NCI-H146 (cell line): ENCODE measurements at regions not wholly inside any gene's neighbourhood (a gene's known extent, or its start where the extent isn't known, plus 50 kb on each side); places are given as distances from the start of the nearest gene placed in this dataset.
"Not testable (repeated sequence)": the region's sequence is repeated elsewhere in the genome, so short reads cannot be mapped to it uniquely, and the experiment has no call there.

ENCODE experiments used
- DNase-seq: peaks from one replicate; lab custom pipeline; 2025; lab: John Stamatoyannopoulos, UW

DNA sequence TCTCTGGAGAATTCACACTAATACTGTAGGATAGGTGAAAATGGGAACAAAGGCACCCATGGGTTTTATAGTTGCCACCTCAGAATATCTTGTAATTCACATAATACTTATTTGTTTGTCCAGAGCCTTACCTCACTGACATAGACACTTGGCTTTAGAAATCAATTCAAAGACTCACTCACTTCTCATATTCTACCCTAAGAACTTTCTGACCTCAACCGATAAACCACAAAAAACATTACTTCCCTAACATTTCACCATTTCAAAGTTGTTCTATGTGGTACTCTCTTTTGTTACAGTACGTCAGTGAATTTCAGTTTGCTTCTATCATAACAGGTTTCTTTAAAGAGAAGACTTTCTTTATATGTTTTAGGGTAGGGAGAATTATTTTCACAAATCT, 359.3 kb downstream of the IGSF11 start:
- no peak for DNase-seq

DNA sequence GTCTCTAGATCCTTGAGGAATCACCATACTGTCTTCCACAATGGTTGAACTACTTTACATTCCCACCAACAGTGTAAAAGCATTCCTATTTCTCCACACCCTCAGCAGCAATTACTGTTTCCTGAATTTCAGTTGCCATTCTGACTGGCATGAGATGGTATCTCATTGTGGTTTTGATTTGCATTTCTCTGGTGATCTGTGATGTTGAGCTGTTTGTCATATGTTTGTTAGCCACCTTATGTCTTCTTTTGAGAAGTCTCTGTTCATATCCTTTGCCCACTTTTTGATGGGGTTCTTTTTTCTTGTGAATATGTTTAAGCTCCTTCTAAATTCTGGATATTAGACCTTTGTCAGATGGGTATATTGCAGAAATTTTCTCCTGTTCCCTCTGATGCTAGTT, 356.0 kb downstream of the IGSF11 start:
- not testable (repeated sequence) for DNase-seq

DNA sequence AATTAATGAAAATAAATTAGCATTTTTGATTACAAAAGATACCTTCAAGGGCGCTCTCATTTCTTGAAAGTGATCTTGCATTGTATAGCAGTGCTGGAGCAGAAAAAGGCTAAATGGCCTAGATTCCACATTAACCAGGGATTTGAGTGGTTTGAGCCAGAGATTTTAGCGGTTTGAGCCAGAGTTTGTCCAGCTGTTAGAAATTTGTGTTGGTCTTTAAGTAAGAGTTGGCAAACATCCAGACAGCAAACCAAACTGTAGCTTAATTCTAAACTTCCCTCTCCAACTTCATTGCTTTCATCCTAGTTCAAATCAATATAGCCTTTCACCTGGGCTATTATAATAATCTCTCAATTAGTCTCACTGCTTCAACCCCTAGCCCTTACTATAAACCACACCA, 351.7 kb downstream of the IGSF11 start:
- DNase-seq, result no peak

DNA sequence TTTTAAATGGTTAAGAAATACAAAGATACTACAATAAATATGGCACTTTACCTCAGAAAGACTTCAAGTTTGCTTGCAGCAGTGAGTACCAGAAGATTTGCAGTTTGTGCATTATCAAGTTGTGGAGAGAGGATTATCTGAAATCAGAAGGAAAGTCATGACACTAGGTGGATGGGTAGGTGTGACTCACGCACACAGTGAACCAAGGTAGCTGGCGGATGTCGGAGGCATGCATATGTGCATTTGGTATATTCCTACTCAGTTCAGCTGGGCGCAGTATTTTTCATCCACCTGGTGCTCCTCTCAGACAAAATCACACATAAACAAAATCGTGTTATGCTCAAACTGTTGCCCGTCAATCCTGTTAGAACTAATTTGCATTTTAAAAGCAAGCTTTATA, 351.0 kb downstream of the IGSF11 start:
- DNase-seq, result no peak

- no peak for DNase-seq
These were observed 346.2 kb downstream of the IGSF11 start for GRCh38 chr3:118688396-118688884.

DNA sequence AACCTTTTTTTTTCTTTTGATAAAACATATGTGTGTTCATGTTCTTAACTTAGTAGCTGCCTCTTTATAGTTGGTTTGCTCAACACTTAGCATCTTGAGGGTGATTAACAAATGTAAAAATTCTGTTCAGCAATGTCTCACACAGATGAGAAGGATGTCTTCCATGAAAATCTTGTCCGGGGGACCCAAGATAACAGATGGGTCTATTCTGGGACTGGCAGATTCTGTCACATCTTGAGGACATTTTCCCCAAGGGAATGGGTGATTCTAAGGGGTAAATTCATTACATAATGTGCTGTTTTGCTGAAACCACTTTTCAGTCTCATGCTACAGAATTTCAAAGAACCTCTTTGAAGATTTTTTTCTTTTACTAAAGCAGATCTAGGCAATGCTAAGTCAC, 342.2 kb downstream of the IGSF11 start:
- DNase-seq, result no peak

- DNase-seq, result no peak
These were observed 329.0 kb downstream of the IGSF11 start for GRCh38 chr3:118705487-118706219.

GRCh38 chr3:118707991-118708390, 326.7 kb downstream of the IGSF11 start:
- no peak for DNase-seq

- DNase-seq, result no peak
These were observed 324.1 kb downstream of the IGSF11 start for GRCh38 chr3:118710532-118710931.

GRCh38 chr3:118713502-118714207, 321.0 kb downstream of the IGSF11 start:
- no peak for DNase-seq

DNA sequence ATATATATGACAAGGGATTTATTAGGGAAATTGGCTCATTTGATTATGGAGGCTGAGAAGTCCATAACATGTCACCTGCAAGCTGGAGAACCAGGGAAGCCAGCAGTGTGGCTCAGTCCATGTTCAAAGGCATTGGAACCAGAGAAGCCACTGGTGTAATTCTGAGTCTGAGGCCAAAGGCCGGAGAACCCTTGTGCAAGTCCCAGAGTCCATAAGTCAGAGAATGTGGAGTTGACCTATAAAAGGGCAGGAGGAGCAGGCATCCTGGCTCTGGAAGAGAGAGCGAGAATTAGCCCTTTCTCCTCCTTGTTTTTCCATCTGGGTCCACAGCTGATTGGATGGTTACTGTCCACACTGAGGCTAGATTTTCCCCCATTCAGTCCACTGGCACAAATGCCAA, 319.8 kb downstream of the IGSF11 start:
- no peak for DNase-seq

GRCh38 chr3:118729546-118729945, 305.1 kb downstream of the IGSF11 start:
- no peak for DNase-seq

DNA sequence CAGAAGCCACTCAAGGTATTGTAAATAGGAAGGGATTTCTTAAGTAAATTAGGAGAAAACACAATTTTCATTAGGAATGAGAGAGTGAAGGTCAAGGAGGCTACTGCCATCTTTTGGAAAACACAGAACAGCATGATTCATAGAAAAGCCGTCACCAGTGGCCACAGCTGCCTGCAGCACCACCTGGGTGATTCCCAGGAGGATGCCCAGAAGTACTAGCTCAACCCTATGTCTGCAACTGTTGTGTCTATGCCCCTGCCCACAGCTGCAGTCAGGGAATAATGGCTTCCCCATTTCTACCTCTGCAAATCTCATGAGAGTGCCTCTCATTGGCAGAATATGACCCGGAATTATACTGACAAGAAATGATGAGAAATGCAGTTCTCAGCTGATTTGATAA, 300.0 kb downstream of the IGSF11 start:
- DNase-seq, result no peak

DNA sequence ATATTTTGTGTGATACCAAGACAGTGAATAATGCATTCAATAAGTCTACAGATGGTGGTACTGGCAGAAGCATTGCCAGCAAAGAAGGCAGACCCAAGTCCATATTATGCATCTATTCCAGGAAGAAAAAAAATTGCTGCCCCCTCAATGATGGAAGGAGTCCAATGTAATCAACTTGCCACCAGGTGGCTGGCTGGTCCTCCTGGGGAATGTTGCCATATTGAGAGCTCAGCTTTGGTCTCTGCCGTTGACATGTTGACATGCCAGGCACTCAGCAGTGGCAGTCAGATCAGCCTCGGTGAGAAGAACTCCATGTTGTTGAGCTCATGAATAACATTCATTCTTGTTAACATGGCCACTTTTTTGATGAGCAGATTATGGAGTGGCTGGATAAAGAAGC, 298.5 kb downstream of the IGSF11 start:
- DNase-seq, result no peak

- DNase-seq, result no peak
These were observed 293.8 kb downstream of the IGSF11 start for GRCh38 chr3:118740722-118741290.

- DNase-seq, result no peak
These were observed 291.9 kb downstream of the IGSF11 start for GRCh38 chr3:118742760-118743159.

DNA sequence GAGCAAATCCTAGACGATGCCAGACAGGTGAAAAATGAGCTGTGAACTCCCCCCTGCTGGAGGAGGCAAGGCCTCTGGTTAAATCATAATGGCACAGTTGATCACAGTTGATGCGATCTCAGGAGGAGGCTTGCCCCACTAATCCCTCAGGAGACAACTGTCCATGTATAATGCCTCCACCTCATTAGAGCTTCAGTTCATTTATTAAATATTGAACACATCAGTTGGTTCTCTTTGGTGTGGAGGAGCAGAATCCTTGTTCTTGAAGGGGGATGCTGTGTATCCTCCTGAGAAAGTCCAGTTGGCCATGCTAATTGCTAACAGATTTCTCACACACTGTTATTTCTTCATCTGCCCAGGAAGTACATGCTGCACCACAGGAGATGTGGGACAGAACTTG, 290.5 kb downstream of the IGSF11 start:
- no peak for DNase-seq

DNA sequence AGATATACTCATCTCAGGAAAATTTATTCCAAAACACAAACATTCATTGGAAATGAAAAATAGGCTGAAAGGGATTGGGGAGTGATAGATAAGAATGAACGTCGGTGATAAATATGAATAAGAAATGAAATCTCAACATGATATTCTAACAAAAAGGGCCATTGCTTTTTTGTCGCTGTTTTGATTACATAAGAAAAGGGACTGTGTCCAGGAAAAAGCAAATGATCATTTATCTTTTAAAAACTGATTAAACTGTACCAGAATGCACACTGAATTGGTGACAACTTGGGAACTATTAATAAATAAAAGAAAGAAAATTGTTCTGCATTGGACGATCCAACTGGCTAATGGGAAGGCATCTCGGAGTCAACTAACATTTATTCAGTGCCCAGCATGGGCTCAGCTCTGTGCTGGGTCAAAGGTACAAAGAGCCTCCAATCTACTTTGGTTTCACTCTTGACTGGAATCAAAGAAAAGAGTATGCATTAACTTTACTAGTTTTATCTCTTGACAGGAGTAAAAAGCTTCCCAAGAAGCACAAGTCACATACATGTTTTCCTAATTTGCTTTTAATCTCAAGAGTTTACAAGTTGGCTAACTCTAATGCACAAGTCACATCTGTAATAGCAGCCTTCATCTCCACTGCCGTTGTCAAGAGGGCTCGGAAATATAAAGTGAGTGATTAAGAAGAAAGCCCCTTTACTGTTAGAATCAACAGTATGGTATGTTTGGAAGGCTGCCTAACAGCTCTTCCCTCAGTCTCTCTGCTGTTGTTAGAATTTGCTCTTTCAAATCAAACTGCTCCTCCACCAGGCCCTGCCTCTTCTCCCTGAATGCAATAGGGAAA, 280.0 kb downstream of the IGSF11 start:
- no peak for DNase-seq

- DNase-seq, result no peak
These were observed 279.3 kb downstream of the IGSF11 start for GRCh38 chr3:118755253-118755801.

DNA sequence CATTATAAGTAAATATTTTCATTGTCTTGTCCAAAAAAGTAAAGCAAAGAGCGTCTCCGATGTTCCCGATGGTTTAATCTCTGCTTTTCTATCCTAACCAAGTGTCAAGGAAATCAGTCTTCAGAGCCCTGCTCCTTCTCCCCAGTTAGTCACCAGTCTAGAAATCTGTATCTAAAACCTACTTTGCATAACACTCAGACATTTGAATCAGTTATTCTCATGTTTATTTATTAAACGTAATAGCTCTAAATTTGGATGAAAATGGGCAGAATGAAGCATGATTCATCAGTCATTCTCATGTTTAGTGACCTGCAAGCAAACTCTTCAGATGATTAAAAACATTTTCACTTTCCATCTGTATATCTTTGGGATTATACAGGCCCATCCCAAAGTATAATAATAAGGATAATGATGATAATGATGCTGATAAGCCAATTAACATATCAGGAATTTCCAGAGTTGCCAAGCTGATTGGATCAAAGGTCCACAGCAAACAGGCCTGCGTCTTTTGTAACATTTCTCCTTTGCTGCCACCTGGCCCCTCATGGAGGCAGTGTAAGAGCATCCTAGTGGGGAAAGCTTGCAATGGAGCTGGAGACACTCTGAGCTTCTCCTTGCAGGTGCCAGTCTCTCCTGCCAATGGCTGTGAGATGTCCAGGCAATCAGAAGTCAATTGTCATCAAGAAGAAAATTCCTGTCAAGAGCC, 273.9 kb downstream of the IGSF11 start:
- no peak for DNase-seq

GRCh38 chr3:118761291-118761606, 273.4 kb downstream of the IGSF11 start:
- DNase-seq, result no peak
